ENCODE measurements at regions not wholly inside any gene's neighbourhood (a gene's known extent, or its start where the extent isn't known, plus 50 kb on each side); places are given as distances from the start of the nearest gene placed in this dataset.

- Mint-ChIP-seq H3K4me3 (ENCODE audit: unreplicated experiment) (no peak overlapping the region), H3K4me1 (ENCODE audit: low read depth, unreplicated experiment) (peaks cover 14% of the 10 kb centered on the region), H3K36me3 (ENCODE audit: unreplicated experiment) (no peaks in the 10 kb centered on the region), H3K27me3 (ENCODE audit: unreplicated experiment) (peaks cover 6% of the 10 kb centered on the region), H3K27ac (ENCODE audit: unreplicated experiment) (no peak overlapping the region), H3K9me3 (ENCODE audit: unreplicated experiment) (no peaks in the 10 kb centered on the region)
- no peak for TF ChIP-seq CTCF (IDR thresholded peaks at IDR 0.05; ENCODE audit: partially characterized antibody, unreplicated experiment)
- DNase-seq, result no peak
Observed at GRCh38 chr14:57071639-57072038, 197.1 kb downstream of the EXOC5 start.

DNA sequence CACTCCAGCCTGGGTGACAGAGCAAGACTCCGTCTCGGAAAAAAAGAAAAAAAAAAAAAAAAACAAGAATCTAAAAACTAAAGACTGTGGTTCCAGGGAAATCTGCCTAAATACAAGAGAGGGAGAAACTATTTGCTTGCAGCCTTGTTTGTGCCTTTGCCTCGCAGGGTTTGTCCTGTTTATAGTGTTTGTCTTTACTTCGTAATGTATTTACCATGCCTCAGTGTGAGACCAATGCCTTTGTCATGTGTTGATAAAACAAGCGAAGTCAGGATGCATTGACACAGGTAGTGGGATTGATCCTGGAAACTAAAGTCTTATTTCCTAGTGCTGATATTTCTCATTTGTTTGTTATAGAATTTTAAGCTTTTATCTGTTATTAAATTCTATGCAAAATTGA lies 199.0 kb downstream of the EXOC5 start:
- H3K4me1 Mint-ChIP-seq (ENCODE audit: low read depth, unreplicated experiment), result peaks cover 14% of the 10 kb centered on the region
- no peak for DNase-seq
- H3K9me3 Mint-ChIP-seq (ENCODE audit: unreplicated experiment), result no peaks in the 10 kb centered on the region
- H3K27ac Mint-ChIP-seq (ENCODE audit: unreplicated experiment), result no peak overlapping the region
- H3K27me3 Mint-ChIP-seq (ENCODE audit: unreplicated experiment), result peaks cover 6% of the 10 kb centered on the region
- H3K4me3 Mint-ChIP-seq (ENCODE audit: unreplicated experiment), result no peak overlapping the region
- no peak for TF ChIP-seq CTCF (IDR thresholded peaks at IDR 0.05; ENCODE audit: partially characterized antibody, unreplicated experiment)
- no peaks in the 10 kb centered on the region for H3K36me3 Mint-ChIP-seq (ENCODE audit: unreplicated experiment)

GRCh38 chr14:57068511-57068910 lies 200.2 kb downstream of the EXOC5 start:
- Mint-ChIP-seq H3K9me3 (ENCODE audit: unreplicated experiment) (no peaks in the 10 kb centered on the region), H3K4me1 (ENCODE audit: low read depth, unreplicated experiment) (peaks cover 14% of the 10 kb centered on the region), H3K27ac (ENCODE audit: unreplicated experiment) (peak overlapping the region; percentile 53), H3K4me3 (ENCODE audit: unreplicated experiment) (peak overlapping the region; percentile 20), H3K27me3 (ENCODE audit: unreplicated experiment) (peaks cover 6% of the 10 kb centered on the region), H3K36me3 (ENCODE audit: unreplicated experiment) (no peaks in the 10 kb centered on the region)
- no peak for DNase-seq
- TF ChIP-seq CTCF (IDR thresholded peaks at IDR 0.05; ENCODE audit: partially characterized antibody, unreplicated experiment), result no peak

DNA sequence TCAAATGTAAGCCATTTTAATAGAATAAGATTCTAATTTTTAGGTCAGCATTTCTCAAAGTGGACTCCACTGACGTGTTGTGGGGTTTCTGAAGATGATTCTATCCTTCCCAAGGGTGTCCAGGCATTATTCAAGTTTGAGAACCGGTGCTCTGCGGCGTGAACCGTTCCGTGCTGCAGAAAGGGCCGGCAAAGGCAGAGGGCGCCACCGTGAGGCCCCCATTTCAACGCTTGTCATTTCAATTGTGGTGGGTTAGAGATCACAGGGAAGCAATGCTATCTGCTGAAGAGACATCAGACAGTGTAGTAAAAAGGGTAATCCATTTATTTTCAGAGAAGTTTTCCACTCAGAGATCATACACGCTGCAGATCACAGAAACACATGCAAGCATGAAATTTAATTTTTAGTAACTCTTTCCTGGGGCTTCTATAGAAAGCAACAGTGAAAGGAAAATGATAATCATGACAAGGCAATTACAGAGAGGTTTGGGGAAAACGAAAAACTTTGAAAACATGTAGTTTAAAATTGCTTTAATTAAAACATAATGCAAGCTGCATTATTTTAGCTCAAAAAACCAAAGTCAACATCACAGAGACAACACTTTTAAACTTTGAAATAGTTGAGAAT lies 201.7 kb downstream of the EXOC5 start:
- TF ChIP-seq CTCF (IDR thresholded peaks at IDR 0.05; ENCODE audit: partially characterized antibody, unreplicated experiment), result peak; percentile 52
- no peaks in the 10 kb centered on the region for H3K36me3 Mint-ChIP-seq (ENCODE audit: unreplicated experiment)
- no peaks in the 10 kb centered on the region for H3K9me3 Mint-ChIP-seq (ENCODE audit: unreplicated experiment)
- H3K27me3 Mint-ChIP-seq (ENCODE audit: unreplicated experiment), result peaks cover 6% of the 10 kb centered on the region
- H3K4me1 Mint-ChIP-seq (ENCODE audit: low read depth, unreplicated experiment), result peaks cover 14% of the 10 kb centered on the region
- DNase-seq, result peak; percentile 85
- no peak overlapping the region for H3K27ac Mint-ChIP-seq (ENCODE audit: unreplicated experiment)
- H3K4me3 Mint-ChIP-seq (ENCODE audit: unreplicated experiment), result no peak overlapping the region

DNA sequence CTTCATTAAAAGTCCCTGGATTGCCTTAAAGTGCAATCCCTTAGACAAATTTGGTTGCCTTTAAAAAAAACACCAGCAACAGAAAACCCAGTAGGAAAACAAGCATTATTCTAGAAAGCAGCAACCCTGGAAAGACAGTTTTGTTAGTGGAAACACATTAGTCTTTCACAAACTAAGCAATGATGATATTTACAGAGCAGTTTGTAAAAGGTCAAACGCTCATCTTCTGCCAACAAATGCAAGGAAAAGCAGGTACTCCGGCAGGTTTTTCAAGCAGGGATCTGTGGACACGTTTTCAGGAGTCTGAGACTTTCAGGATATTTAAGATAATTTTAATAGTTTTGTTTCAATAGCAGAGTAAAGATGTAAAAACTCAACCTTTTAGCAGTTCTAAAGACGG lies 202.2 kb downstream of the EXOC5 start:
- Mint-ChIP-seq H3K27me3 (ENCODE audit: unreplicated experiment) (peaks cover 5% of the 10 kb centered on the region), H3K9me3 (ENCODE audit: unreplicated experiment) (no peaks in the 10 kb centered on the region), H3K4me1 (ENCODE audit: low read depth, unreplicated experiment) (peaks cover 14% of the 10 kb centered on the region), H3K4me3 (ENCODE audit: unreplicated experiment) (no peak overlapping the region), H3K27ac (ENCODE audit: unreplicated experiment) (no peak overlapping the region), H3K36me3 (ENCODE audit: unreplicated experiment) (no peaks in the 10 kb centered on the region)
- no peak for TF ChIP-seq CTCF (IDR thresholded peaks at IDR 0.05; ENCODE audit: partially characterized antibody, unreplicated experiment)
- no peak for DNase-seq
